Lower leg skin (tissue), 4 donors: ENCODE measurements at regions not wholly inside any gene's neighbourhood (a gene's known extent, or its start where the extent isn't known, plus 50 kb on each side); places are given as distances from the start of the nearest gene placed in this dataset.

Source experiments
- DNase-seq, 2 donors: peaks; one replicate each; pipeline ENCODE4 v3.0.0-alpha.2; 2019; ENCODE audit warnings: low spot score in 2 of 2
- H3K4me3 ChIP-seq: fragments of 200-600 bp; sonication (generic); 2 replicates; pipeline ENCODE4 v1.5.1; 2017; ENCODE audit warnings: mild to moderate bottlenecking, low read depth; ENCODE audit not compliant: poor library complexity, severe bottlenecking
- CTCF ChIP-seq, 3 donors: fragments of 450-650 bp; IDR thresholded peaks; one replicate each; pipeline ENCODE4 v1.5.1; 2016; ENCODE audit warnings: antibody characterized with exemption in 3 of 3, mild to moderate bottlenecking in 3 of 3, moderate library complexity in 2 of 3
- POLR2A ChIP-seq, 2 donors: fragments of 450-650 bp; IDR thresholded peaks; one replicate each; pipeline ENCODE4 v1.6.1; 2016 to 2017; ENCODE audit warnings: antibody characterized with exemption in 2 of 2, mild to moderate bottlenecking in 1 of 2, moderate library complexity in 1 of 2
- WGBS, 2 donors: methylation state at CpG; one replicate each; pipeline ENCODE4 v1.1.5; 2018; 5-methylcytosine and 5-hydroxymethylcytosine counted together
- intact Hi-C: fragments of 100-400 bp; cut with DNase I; formaldehyde crosslinking; loops from one replicate; pipeline ENCODE4 v1.15.0; 2023; ENCODE audit warnings: low total_unique reads

GRCh38 chr12:118830296-118830695 lies 151.0 kb upstream of the SRRM4 start:
- H3K4me3 ChIP-seq, result no peak overlapping the region
- 86 to 93% methylated on average over 1 of the region's 1 CpG for whole genome bisulfite sequencing, 2 donors
- TF ChIP-seq CTCF (IDR thresholded peaks at IDR 0.05) (no peak), POLR2A (IDR thresholded peaks at IDR 0.05) (no peak)
- intact Hi-C loops, result no loop called here
- DNase-seq, result no peak

- H3K4me3 ChIP-seq, result no peak overlapping the region
- intact Hi-C loops, result no loop called here
- DNase-seq, result no peak
- TF ChIP-seq POLR2A (IDR thresholded peaks at IDR 0.05) (no peak), CTCF (IDR thresholded peaks at IDR 0.05) (no peak)
- WGBS, 2 donors, result 96% methylated on average over 1 of the region's 1 CpG
These were observed 145.4 kb upstream of the SRRM4 start for GRCh38 chr12:118835926-118836325.

- no peak overlapping the region for H3K4me3 ChIP-seq
- TF ChIP-seq POLR2A (IDR thresholded peaks at IDR 0.05), result no peak
- no peak for TF ChIP-seq CTCF (IDR thresholded peaks at IDR 0.05)
- DNase-seq, result no peak
- intact Hi-C loops, result no loop called here
These were observed 140.9 kb upstream of the SRRM4 start for GRCh38 chr12:118840399-118840798.

GRCh38 chr12:118840878-118841277 lies 140.5 kb upstream of the SRRM4 start:
- intact Hi-C loops, result no loop called here
- DNase-seq, result no peak
- no peak overlapping the region for H3K4me3 ChIP-seq
- TF ChIP-seq POLR2A (IDR thresholded peaks at IDR 0.05) (no peak), CTCF (IDR thresholded peaks at IDR 0.05) (no peak)

- WGBS, 2 donors, result 39% methylated on average over 6 of the region's 6 CpGs
- intact Hi-C loops, result no loop called here
- DNase-seq, result no peak
- no peak for TF ChIP-seq CTCF (IDR thresholded peaks at IDR 0.05)
- no peak for TF ChIP-seq POLR2A (IDR thresholded peaks at IDR 0.05)
- H3K4me3 ChIP-seq, result no peak overlapping the region
These were observed 139.8 kb upstream of the SRRM4 start for GRCh38 chr12:118841588-118841987.

GRCh38 chr12:118842866-118843265 lies 138.5 kb upstream of the SRRM4 start:
- WGBS, 2 donors, result 30 to 60% methylated on average over 1 to 2 of the region's 2 CpGs
- no peak overlapping the region for H3K4me3 ChIP-seq
- intact Hi-C loops, result no loop called here
- no peak for DNase-seq
- no peak for TF ChIP-seq POLR2A (IDR thresholded peaks at IDR 0.05)
- no peak for TF ChIP-seq CTCF (IDR thresholded peaks at IDR 0.05)
